ENCODE measurements at regions not wholly inside any gene's neighbourhood (a gene's known extent, or its start where the extent isn't known, plus 50 kb on each side); places are given as distances from the start of the nearest gene placed in this dataset.

- TF ChIP-seq, protein P1, sequence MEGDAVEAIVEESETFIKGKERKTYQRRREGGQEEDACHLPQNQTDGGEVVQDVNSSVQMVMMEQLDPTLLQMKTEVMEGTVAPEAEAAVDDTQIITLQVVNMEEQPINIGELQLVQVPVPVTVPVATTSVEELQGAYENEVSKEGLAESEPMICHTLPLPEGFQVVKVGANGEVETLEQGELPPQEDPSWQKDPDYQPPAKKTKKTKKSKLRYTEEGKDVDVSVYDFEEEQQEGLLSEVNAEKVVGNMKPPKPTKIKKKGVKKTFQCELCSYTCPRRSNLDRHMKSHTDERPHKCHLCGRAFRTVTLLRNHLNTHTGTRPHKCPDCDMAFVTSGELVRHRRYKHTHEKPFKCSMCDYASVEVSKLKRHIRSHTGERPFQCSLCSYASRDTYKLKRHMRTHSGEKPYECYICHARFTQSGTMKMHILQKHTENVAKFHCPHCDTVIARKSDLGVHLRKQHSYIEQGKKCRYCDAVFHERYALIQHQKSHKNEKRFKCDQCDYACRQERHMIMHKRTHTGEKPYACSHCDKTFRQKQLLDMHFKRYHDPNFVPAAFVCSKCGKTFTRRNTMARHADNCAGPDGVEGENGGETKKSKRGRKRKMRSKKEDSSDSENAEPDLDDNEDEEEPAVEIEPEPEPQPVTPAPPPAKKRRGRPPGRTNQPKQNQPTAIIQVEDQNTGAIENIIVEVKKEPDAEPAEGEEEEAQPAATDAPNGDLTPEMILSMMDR (IDR thresholded peaks at IDR 0.05), result no peak
- no peak for TF ChIP-seq POLR2A (IDR thresholded peaks at IDR 0.05)
- no peak for TF ChIP-seq EP300 (IDR thresholded peaks at IDR 0.05)
Observed at GRCh38 chr14:86708846-86709339, 1178.9 kb downstream of the FLRT2 start.
